A549 (cell line): ENCODE measurements at regions not wholly inside any gene's neighbourhood (a gene's known extent, or its start where the extent isn't known, plus 50 kb on each side); places are given as distances from the start of the nearest gene placed in this dataset.

Experiments
- ATAC-seq, 2 experiments: fragments of 200-7000 bp in 1 of 2; fragments of >200 bp in 1 of 2; cut with Nextera tagmentation in 1 of 2; cut with Tn5 transposase in 1 of 2; 3 replicates each; pipeline versions ENCODE4 v1.8.0 to v1.9.1; 2018 to 2020; ENCODE audit warnings: mild to moderate bottlenecking in 1 of 2, moderate library complexity in 1 of 2
- CTCF ChIA-PET: fragments of 300-600 bp; sonication (Branson Sonifier 250); formaldehyde crosslinking; extraction: SDS; loops from one replicate; lab custom pipeline; 2021; ENCODE audit warnings: antibody characterized with exemption, inconsistent platforms; lab: Yijun Ruan, JAX
- POLR2A ChIA-PET: fragments of 350-600 bp; formaldehyde crosslinking; extraction: SDS; loops from one replicate; lab custom pipeline; 2021; ENCODE audit warnings: antibody characterized with exemption, inconsistent platforms; lab: Yijun Ruan, JAX
- DNase-seq, 2 experiments: peaks; one replicate each; pipeline versions ENCODE4 v3.0.0 to v3.0.0-alpha.2; 2011 to 2016; ENCODE audit warnings: low read depth in 1 of 2, low spot score in 1 of 2
- FAIRE-seq: peaks from 2 replicates; lab custom pipeline; 2011; peaks lifted over from hg19 to GRCh38; lab: Jason Lieb, UNC
- H3K27ac ChIP-seq, 2 experiments: fragments of >200 bp; sonication (Bioruptor Twin); formaldehyde crosslinking; 3 replicates each; pipeline ENCODE4 v1.5.1; 2016 to 2017
- H3K4me1 ChIP-seq: fragments of >200 bp; sonication (Bioruptor Twin); formaldehyde crosslinking; 3 replicates; pipeline ENCODE4 v1.6.1; 2016
- H3K4me2 ChIP-seq: fragments of >200 bp; sonication (Bioruptor Twin); formaldehyde crosslinking; 3 replicates; pipeline ENCODE4 v1.6.1; 2016
- H3K4me3 ChIP-seq: fragments of >200 bp; sonication (Bioruptor Twin); formaldehyde crosslinking; 3 replicates; pipeline ENCODE4 v1.5.1; 2016
- H3K9me3 ChIP-seq: fragments of >200 bp; sonication (Bioruptor Twin); formaldehyde crosslinking; 3 replicates; pipeline ENCODE4 v1.6.1; 2016
- ATOH8 ChIP-seq: fragments of 250-450 bp; sonication (Bioruptor Pico); IDR thresholded peaks from 2 replicates; pipeline ENCODE4 v1.5.0; 2020; ENCODE audit warnings: low read depth, mild to moderate bottlenecking, moderate library complexity
- BHLHE40 ChIP-seq: IDR thresholded peaks from 2 replicates; pipeline ENCODE4 v1.6.1; 2012; ENCODE audit warnings: low read depth, low read length, inconsistent platforms
- CBX8 ChIP-seq: fragments of 200-600 bp; sonication (generic); IDR thresholded peaks from 2 replicates; pipeline ENCODE4 v1.6.1; 2016
- CHD2 ChIP-seq: fragments of 150-350 bp; IDR thresholded peaks from 2 replicates; pipeline ENCODE4 v1.6.1; 2014; ENCODE audit warnings: low read length; ENCODE audit not compliant: partially characterized antibody
- CHD4 ChIP-seq: fragments of 200-600 bp; sonication (generic); IDR thresholded peaks from 2 replicates; pipeline ENCODE4 v1.6.1; 2016; ENCODE audit warnings: antibody characterized with exemption, mild to moderate bottlenecking, borderline replicate concordance
- ELK1 ChIP-seq: fragments of 150-350 bp; IDR thresholded peaks from 2 replicates; pipeline ENCODE4 v1.6.1; 2014; ENCODE audit warnings: low read depth, mild to moderate bottlenecking, low read length
- FOSB ChIP-seq: fragments of 250-450 bp; sonication (Bioruptor Pico); IDR thresholded peaks from 2 replicates; pipeline ENCODE4 v1.5.0; 2020; ENCODE audit warnings: mild to moderate bottlenecking, moderate library complexity
- HEYL ChIP-seq: fragments of 250-450 bp; sonication (Bioruptor Pico); IDR thresholded peaks from 2 replicates; pipeline ENCODE4 v1.8.0; 2021; ENCODE audit warnings: mild to moderate bottlenecking, moderate library complexity
- HMGXB4 ChIP-seq: fragments of 250-450 bp; sonication (Bioruptor Pico); IDR thresholded peaks from 2 replicates; pipeline ENCODE4 v1.5.0; 2021; ENCODE audit warnings: mild to moderate bottlenecking, moderate library complexity, borderline replicate concordance
- HOXB5 ChIP-seq: fragments of 250-450 bp; sonication (Bioruptor Pico); IDR thresholded peaks from 2 replicates; pipeline ENCODE4 v1.5.0; 2020; ENCODE audit warnings: mild to moderate bottlenecking, moderate library complexity
- JUN ChIP-seq, 2 experiments: fragments of >200 bp; sonication (Bioruptor Twin); formaldehyde crosslinking; IDR thresholded peaks; 2 replicates in 1 of 2; 3 replicates in 1 of 2; pipeline ENCODE4 v1.6.1; 2016 to 2017
- JUNB ChIP-seq: fragments of >200 bp; sonication (Bioruptor Twin); formaldehyde crosslinking; IDR thresholded peaks from 2 replicates; pipeline ENCODE4 v1.6.1; 2016
- KDM5A ChIP-seq: fragments of 200-600 bp; sonication (generic); IDR thresholded peaks from 2 replicates; pipeline ENCODE4 v1.6.1; 2016; ENCODE audit warnings: antibody characterized with exemption, mild to moderate bottlenecking
- POLR2A ChIP-seq: IDR thresholded peaks from 2 replicates; pipeline ENCODE4 v1.6.1; 2012; ENCODE audit warnings: mild to moderate bottlenecking, low read length
- POLR2AphosphoS2 ChIP-seq: conservative IDR thresholded peaks from 2 replicates; pipeline ENCODE4 v1.6.1; 2012; ENCODE audit warnings: low read length, improper control_type of control experiment, inconsistent platforms
- RFX5 ChIP-seq: fragments of 450-650 bp; IDR thresholded peaks from 2 replicates; pipeline ENCODE4 v1.7.1; 2014; ENCODE audit warnings: antibody characterized with exemption, mild to moderate bottlenecking, moderate library complexity
- SMC3 ChIP-seq: fragments of >200 bp; sonication (Bioruptor Twin); formaldehyde crosslinking; IDR thresholded peaks from 3 replicates; pipeline ENCODE4 v1.6.1; 2018; ENCODE audit warnings: inconsistent platforms
- ZC3H11A ChIP-seq: fragments of 450-650 bp; IDR thresholded peaks from 2 replicates; pipeline ENCODE4 v1.6.1; 2014; ENCODE audit warnings: antibody characterized with exemption, mild to moderate bottlenecking
- WGBS: methylation state at CpG from one replicate; pipeline ENCODE4 v1.1.6; 2017; ENCODE audit errors: missing lambda C conversion rate; 5-methylcytosine and 5-hydroxymethylcytosine counted together
- TF ChIP-seq, protein P1 (sequence below): fragments of 200-600 bp; sonication (generic); IDR thresholded peaks from 2 replicates; pipeline ENCODE4 v1.6.1; 2016; ENCODE audit warnings: antibody characterized with exemption, mild to moderate bottlenecking, moderate library complexity
- TF ChIP-seq, protein P2 (sequence below): fragments of 450-650 bp; IDR thresholded peaks from 2 replicates; pipeline ENCODE4 v1.6.1; 2014; ENCODE audit warnings: antibody characterized with exemption

GRCh38 chr17:77416105-77416713, 275.4 kb downstream of the SEC14L1 start (continued):
- no peak for TF ChIP-seq HMGXB4 (CRISPR knock-in tag)
- TF ChIP-seq RFX5: no peak
- TF ChIP-seq, protein P1, sequence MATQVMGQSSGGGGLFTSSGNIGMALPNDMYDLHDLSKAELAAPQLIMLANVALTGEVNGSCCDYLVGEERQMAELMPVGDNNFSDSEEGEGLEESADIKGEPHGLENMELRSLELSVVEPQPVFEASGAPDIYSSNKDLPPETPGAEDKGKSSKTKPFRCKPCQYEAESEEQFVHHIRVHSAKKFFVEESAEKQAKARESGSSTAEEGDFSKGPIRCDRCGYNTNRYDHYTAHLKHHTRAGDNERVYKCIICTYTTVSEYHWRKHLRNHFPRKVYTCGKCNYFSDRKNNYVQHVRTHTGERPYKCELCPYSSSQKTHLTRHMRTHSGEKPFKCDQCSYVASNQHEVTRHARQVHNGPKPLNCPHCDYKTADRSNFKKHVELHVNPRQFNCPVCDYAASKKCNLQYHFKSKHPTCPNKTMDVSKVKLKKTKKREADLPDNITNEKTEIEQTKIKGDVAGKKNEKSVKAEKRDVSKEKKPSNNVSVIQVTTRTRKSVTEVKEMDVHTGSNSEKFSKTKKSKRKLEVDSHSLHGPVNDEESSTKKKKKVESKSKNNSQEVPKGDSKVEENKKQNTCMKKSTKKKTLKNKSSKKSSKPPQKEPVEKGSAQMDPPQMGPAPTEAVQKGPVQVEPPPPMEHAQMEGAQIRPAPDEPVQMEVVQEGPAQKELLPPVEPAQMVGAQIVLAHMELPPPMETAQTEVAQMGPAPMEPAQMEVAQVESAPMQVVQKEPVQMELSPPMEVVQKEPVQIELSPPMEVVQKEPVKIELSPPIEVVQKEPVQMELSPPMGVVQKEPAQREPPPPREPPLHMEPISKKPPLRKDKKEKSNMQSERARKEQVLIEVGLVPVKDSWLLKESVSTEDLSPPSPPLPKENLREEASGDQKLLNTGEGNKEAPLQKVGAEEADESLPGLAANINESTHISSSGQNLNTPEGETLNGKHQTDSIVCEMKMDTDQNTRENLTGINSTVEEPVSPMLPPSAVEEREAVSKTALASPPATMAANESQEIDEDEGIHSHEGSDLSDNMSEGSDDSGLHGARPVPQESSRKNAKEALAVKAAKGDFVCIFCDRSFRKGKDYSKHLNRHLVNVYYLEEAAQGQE: no peak
- TF ChIP-seq, protein P2, sequence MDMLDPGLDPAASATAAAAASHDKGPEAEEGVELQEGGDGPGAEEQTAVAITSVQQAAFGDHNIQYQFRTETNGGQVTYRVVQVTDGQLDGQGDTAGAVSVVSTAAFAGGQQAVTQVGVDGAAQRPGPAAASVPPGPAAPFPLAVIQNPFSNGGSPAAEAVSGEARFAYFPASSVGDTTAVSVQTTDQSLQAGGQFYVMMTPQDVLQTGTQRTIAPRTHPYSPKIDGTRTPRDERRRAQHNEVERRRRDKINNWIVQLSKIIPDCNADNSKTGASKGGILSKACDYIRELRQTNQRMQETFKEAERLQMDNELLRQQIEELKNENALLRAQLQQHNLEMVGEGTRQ: no peak

GRCh38 chr17:77417575-77417974, 276.8 kb downstream of the SEC14L1 start:
- H3K4me1 ChIP-seq: peaks cover 58% of the 10 kb centered on the region
- FAIRE-seq: no peak
- no peak overlapping the region for H3K27ac ChIP-seq
- TF ChIP-seq ZC3H11A: no peak
- no peak for TF ChIP-seq BHLHE40
- TF ChIP-seq POLR2A: no peak
- no peak for TF ChIP-seq HEYL (CRISPR knock-in tag)
- TF ChIP-seq CBX8: no peak
- TF ChIP-seq CHD2: no peak
- TF ChIP-seq ELK1: no peak
- no peak for TF ChIP-seq CHD4
- TF ChIP-seq JUN (IDR thresholded peaks at IDR 0.05): no peak
- TF ChIP-seq JUNB: no peak
- no peak for TF ChIP-seq FOSB (CRISPR knock-in tag)
- no peak for TF ChIP-seq POLR2AphosphoS2
- TF ChIP-seq SMC3: no peak
- no peak for TF ChIP-seq KDM5A
- no peak for TF ChIP-seq ATOH8 (CRISPR knock-in tag)
- no peak for TF ChIP-seq HOXB5 (CRISPR knock-in tag)
- TF ChIP-seq, protein P2: no peak
- TF ChIP-seq, all 56 proteins: peak for 0
- 72% methylated on average over 12 of the region's 12 CpGs for WGBS
- Histone ChIP-seq H3K9me3 (no peaks in the 10 kb centered on the region), H3K4me2 (no peak overlapping the region), H3K4me3 (no peak overlapping the region)
- ATAC-seq (no peak), DNase-seq (no peak)
- POLR2A ChIA-PET: no interaction called here
- CTCF ChIA-PET: interaction anchor here (1.5 to 18.7 kb wide), 3 partner anchors 12 to 125 kb away, joined by 3 to 198 read pairs (median 95); no protein-coding TSS in a partner anchor
